Parathyroid adenoma (tissue), 2 donors: ENCODE measurements at regions not wholly inside any gene's neighbourhood (a gene's known extent, or its start where the extent isn't known, plus 50 kb on each side); places are given as distances from the start of the nearest gene placed in this dataset.

Source experiments
- H2AFZ ChIP-seq: fragments of 300-600 bp; sonication (generic); one replicate; pipeline ENCODE4 v1.7.0; 2017; ENCODE audit warnings: antibody characterized with exemption, mild to moderate bottlenecking
- H3K27ac ChIP-seq: fragments of 300-600 bp; sonication (generic); one replicate; pipeline ENCODE4 v1.7.0; 2017
- H3K27me3 ChIP-seq: fragments of 300-600 bp; sonication (generic); one replicate; pipeline ENCODE4 v1.7.0; 2017; ENCODE audit warnings: low read length; ENCODE audit not compliant: control insufficient read depth, insufficient read depth
- H3K36me3 ChIP-seq: fragments of 300-600 bp; sonication (generic); one replicate; pipeline ENCODE4 v1.7.0; 2017; ENCODE audit warnings: low read length; ENCODE audit not compliant: control insufficient read depth, insufficient read depth
- H3K4me1 ChIP-seq: fragments of 300-600 bp; sonication (generic); one replicate; pipeline ENCODE4 v1.7.0; 2017; ENCODE audit warnings: control low read depth
- H3K4me2 ChIP-seq: fragments of 300-600 bp; sonication (generic); one replicate; pipeline ENCODE4 v1.7.0; 2017; ENCODE audit warnings: low read length
- H3K4me3 ChIP-seq: fragments of 300-600 bp; sonication (generic); one replicate; pipeline ENCODE4 v1.7.0; 2017; ENCODE audit warnings: low read depth, low read length
- H3K79me2 ChIP-seq: fragments of 300-600 bp; sonication (generic); one replicate; pipeline ENCODE4 v1.7.0; 2017; ENCODE audit warnings: control low read depth
- H3K9ac ChIP-seq: fragments of 300-600 bp; sonication (generic); one replicate; pipeline ENCODE4 v1.7.0; 2017; ENCODE audit warnings: mild to moderate bottlenecking
- H3K9me3 ChIP-seq: fragments of 300-600 bp; sonication (generic); one replicate; pipeline ENCODE4 v1.7.0; 2017; ENCODE audit warnings: low read length; ENCODE audit not compliant: control insufficient read depth
- TF ChIP-seq, protein P1 (sequence below): fragments of 300-600 bp; sonication (generic); IDR thresholded peaks from one replicate; pipeline ENCODE4 v1.7.0; 2017; ENCODE audit warnings: antibody characterized with exemption, mild to moderate bottlenecking
- donor health status: primary hyperparathyroidism.

DNA sequence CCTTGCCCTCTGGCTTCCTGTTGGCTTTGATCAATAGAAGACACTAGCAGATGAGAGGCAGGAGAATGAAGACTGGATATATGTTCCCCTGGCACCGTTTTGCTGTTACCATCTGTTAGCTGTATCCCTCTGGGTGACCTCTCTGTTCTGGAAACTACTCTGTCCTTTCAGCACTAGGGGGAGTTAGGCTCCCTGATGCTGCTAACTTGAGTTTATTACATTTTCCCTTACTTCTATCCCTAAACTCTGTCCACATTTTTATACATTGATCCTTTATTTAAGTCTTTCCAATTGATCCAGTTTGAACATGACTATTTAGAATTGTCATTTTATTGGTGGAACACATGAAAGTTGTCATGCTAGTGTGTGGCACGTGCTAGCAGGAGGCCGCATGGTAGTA, 1014.3 kb upstream of the CDH2 start:
- no peaks in the 10 kb centered on the region for H3K36me3 ChIP-seq
- no peaks in the 10 kb centered on the region for H3K9me3 ChIP-seq
- no peak overlapping the region for H3K4me3 ChIP-seq
- H3K4me1 ChIP-seq: no peaks in the 10 kb centered on the region
- no peaks in the 10 kb centered on the region for H3K79me2 ChIP-seq
- no peaks in the 10 kb centered on the region for H3K27me3 ChIP-seq
- no peak overlapping the region for H3K4me2 ChIP-seq
- no peak overlapping the region for H3K27ac ChIP-seq
- H3K9ac ChIP-seq: no peak overlapping the region
- H2AFZ ChIP-seq: no peak overlapping the region
- TF ChIP-seq, protein P1, sequence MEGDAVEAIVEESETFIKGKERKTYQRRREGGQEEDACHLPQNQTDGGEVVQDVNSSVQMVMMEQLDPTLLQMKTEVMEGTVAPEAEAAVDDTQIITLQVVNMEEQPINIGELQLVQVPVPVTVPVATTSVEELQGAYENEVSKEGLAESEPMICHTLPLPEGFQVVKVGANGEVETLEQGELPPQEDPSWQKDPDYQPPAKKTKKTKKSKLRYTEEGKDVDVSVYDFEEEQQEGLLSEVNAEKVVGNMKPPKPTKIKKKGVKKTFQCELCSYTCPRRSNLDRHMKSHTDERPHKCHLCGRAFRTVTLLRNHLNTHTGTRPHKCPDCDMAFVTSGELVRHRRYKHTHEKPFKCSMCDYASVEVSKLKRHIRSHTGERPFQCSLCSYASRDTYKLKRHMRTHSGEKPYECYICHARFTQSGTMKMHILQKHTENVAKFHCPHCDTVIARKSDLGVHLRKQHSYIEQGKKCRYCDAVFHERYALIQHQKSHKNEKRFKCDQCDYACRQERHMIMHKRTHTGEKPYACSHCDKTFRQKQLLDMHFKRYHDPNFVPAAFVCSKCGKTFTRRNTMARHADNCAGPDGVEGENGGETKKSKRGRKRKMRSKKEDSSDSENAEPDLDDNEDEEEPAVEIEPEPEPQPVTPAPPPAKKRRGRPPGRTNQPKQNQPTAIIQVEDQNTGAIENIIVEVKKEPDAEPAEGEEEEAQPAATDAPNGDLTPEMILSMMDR: no peak

DNA sequence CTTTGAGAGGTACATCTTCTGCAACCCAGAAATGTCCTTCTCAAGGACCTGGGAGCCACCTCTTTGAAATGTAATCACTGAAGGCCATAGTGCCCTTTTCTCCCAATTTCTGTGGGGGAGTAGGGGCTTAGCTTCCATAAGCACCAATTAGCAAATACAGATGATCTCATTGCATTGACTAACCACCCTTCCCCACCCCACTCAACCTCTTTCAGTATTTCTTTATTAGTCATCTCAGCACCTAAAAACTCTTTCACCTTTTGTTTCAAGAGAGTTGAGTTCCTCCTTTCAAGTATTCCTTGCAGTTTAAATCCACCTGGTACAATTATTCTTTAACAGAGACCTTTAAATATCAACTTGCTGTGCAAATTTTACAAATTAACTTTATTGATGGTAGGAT, 1011.8 kb upstream of the CDH2 start:
- no peak overlapping the region for H3K27ac ChIP-seq
- no peak overlapping the region for H2AFZ ChIP-seq
- no peaks in the 10 kb centered on the region for H3K27me3 ChIP-seq
- no peak overlapping the region for H3K9ac ChIP-seq
- H3K79me2 ChIP-seq: no peaks in the 10 kb centered on the region
- no peaks in the 10 kb centered on the region for H3K9me3 ChIP-seq
- H3K4me2 ChIP-seq: no peak overlapping the region
- TF ChIP-seq, protein P1: no peak
- no peak overlapping the region for H3K4me3 ChIP-seq
- H3K4me1 ChIP-seq: no peaks in the 10 kb centered on the region
- no peaks in the 10 kb centered on the region for H3K36me3 ChIP-seq

DNA sequence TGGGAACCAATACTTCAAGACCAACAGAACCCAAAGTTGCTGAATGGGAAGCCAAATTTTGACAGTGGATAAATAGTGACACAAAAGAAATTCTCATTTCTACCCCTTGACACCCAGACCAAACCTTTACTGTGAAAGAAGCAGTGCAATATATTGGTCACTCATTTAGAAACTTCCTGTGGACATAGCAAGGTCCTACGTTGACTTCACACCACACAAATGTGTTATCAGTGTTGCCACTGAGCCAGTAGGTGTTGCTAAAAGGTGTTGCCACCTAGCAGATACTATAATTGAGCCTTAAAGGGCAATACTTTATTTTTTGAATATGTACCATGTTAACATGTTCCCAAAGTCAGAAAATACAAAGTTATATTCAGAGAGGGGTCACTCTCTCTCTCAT, 1008.9 kb upstream of the CDH2 start:
- no peaks in the 10 kb centered on the region for H3K36me3 ChIP-seq
- no peaks in the 10 kb centered on the region for H3K79me2 ChIP-seq
- no peak overlapping the region for H3K9ac ChIP-seq
- H2AFZ ChIP-seq: no peak overlapping the region
- no peaks in the 10 kb centered on the region for H3K9me3 ChIP-seq
- no peak overlapping the region for H3K4me2 ChIP-seq
- TF ChIP-seq, protein P1: no peak
- H3K4me1 ChIP-seq: no peaks in the 10 kb centered on the region
- no peaks in the 10 kb centered on the region for H3K27me3 ChIP-seq
- no peak overlapping the region for H3K27ac ChIP-seq
- no peak overlapping the region for H3K4me3 ChIP-seq

DNA sequence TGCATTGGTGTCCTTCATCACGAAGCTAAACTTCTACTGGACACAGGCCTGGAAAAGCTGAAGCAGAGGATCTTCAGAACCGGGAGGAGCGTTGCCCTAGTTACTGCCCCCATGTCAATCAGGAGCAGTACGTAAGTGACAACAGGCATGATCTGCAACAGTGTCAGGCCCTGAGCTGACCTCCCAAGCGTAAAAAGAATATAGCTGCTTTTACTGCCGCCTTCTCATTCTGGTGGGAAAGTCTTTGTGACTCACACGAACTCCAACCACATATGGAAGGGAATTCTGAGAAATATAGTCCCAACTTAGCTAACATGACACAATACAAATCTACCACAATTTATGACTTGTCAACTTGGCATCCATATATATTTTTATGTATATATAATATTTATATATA, 1007.7 kb upstream of the CDH2 start:
- no peaks in the 10 kb centered on the region for H3K27me3 ChIP-seq
- H3K9ac ChIP-seq: no peak overlapping the region
- TF ChIP-seq, protein P1: no peak
- H3K4me1 ChIP-seq: no peaks in the 10 kb centered on the region
- no peaks in the 10 kb centered on the region for H3K79me2 ChIP-seq
- no peak overlapping the region for H3K27ac ChIP-seq
- H2AFZ ChIP-seq: no peak overlapping the region
- no peak overlapping the region for H3K4me3 ChIP-seq
- no peaks in the 10 kb centered on the region for H3K9me3 ChIP-seq
- H3K36me3 ChIP-seq: no peaks in the 10 kb centered on the region
- H3K4me2 ChIP-seq: no peak overlapping the region

DNA sequence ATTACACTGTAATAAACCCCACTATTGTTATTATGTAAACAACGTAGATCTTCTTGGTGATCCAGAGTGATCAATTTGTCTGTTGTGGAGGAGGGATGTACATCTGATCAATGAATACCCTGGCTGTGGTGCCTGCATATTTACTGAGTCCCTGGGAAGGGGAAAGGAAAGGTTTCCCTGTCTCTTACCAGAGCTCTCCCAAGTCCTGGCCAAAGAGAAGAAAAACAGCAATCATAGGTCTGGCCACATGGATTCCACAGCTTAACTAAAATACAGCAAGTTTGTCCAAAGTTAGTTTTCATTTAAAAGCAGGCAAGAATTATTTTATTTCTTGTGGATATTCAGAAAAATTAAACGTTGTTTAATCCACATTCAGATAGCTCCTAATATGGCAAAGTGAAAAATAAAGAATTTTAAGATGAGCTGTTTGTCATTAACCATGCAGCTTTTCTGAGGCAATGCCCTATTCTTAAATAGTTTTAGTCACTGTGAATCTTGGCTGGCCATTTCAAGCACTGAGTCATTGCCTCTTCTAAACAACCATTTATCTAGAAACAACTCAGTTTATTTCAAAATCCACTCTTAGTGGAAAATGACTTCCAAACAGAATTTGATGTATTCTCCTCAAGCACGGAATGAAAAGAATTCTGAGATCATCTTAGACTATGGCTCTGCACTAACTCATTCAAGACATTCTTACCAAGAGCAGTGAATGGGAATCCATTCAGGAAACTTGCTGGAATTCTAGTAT, 1004.4 kb upstream of the CDH2 start:
- H3K4me2 ChIP-seq: no peak overlapping the region
- H3K9ac ChIP-seq: no peak overlapping the region
- no peak overlapping the region for H3K4me3 ChIP-seq
- no peaks in the 10 kb centered on the region for H3K4me1 ChIP-seq
- TF ChIP-seq, protein P1: no peak
- no peak overlapping the region for H2AFZ ChIP-seq
- H3K27ac ChIP-seq: no peak overlapping the region
- H3K9me3 ChIP-seq: no peaks in the 10 kb centered on the region
- no peaks in the 10 kb centered on the region for H3K79me2 ChIP-seq
- H3K36me3 ChIP-seq: no peaks in the 10 kb centered on the region
- H3K27me3 ChIP-seq: no peaks in the 10 kb centered on the region
